ENCODE measurements at regions not wholly inside any gene's neighbourhood (a gene's known extent, or its start where the extent isn't known, plus 50 kb on each side); places are given as distances from the start of the nearest gene placed in this dataset.
"Not testable (repeated sequence)": the region's sequence is repeated elsewhere in the genome, so short reads cannot be mapped to it uniquely, and the experiment has no call there.

- Mint-ChIP-seq H3K4me1 (peaks cover 68% of the 10 kb centered on the region), H3K27ac (peak overlapping the region; percentile 96), H3K36me3 (peaks cover 35% of the 10 kb centered on the region), H3K9me3 (peaks cover 17% of the 10 kb centered on the region), H3K27me3 (no peaks in the 10 kb centered on the region), H3K4me3 (no peak overlapping the region)
- DNase-seq: no peak
Observed at GRCh38 chr3:18713577-18713951, 288.4 kb upstream of the SATB1 start.

- peak overlapping the region; percentile 96 for H3K27ac Mint-ChIP-seq
- DNase-seq: peak; percentile 43
- peak overlapping the region; percentile 59 for H3K4me3 Mint-ChIP-seq
- peaks cover 19% of the 10 kb centered on the region for H3K9me3 Mint-ChIP-seq
- peaks cover 65% of the 10 kb centered on the region for H3K4me1 Mint-ChIP-seq
- peaks cover 33% of the 10 kb centered on the region for H3K36me3 Mint-ChIP-seq
- H3K27me3 Mint-ChIP-seq: no peaks in the 10 kb centered on the region
Observed at GRCh38 chr3:18712713-18713576, 287.8 kb upstream of the SATB1 start.

- peaks cover 22% of the 10 kb centered on the region for H3K36me3 Mint-ChIP-seq
- H3K27ac Mint-ChIP-seq: no peak overlapping the region
- H3K9me3 Mint-ChIP-seq: peaks cover 31% of the 10 kb centered on the region
- H3K27me3 Mint-ChIP-seq: no peaks in the 10 kb centered on the region
- peaks cover 10% of the 10 kb centered on the region for H3K4me1 Mint-ChIP-seq
- no peak for DNase-seq
- no peak overlapping the region for H3K4me3 Mint-ChIP-seq
Observed at GRCh38 chr3:18704326-18704725, 279.2 kb upstream of the SATB1 start.

DNA sequence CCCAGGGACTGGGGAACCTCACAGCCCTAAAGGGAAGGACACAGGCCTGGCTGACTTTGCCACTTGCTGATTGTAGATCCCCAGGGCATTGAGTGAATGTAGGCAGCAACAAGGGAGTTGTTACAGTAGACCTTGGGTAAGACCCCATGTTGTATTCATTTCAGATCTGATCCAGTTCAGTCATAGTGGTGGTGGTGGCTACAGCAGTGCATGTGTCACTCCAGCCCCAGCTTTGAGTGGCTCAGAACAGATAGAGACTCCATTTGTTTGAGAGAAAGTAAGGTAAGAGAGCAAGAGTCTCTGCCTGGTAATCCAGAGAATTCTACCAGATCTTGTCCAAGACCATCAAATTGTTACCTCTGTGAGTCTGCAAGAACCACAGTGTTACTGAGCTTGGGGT lies 278.7 kb upstream of the SATB1 start:
- no peaks in the 10 kb centered on the region for H3K27me3 Mint-ChIP-seq
- no peak overlapping the region for H3K4me3 Mint-ChIP-seq
- peaks cover 10% of the 10 kb centered on the region for H3K4me1 Mint-ChIP-seq
- H3K36me3 Mint-ChIP-seq: peaks cover 22% of the 10 kb centered on the region
- peaks cover 31% of the 10 kb centered on the region for H3K9me3 Mint-ChIP-seq
- no peak for DNase-seq
- H3K27ac Mint-ChIP-seq: no peak overlapping the region

- DNase-seq, H3K4me3 Mint-ChIP-seq, H3K36me3 Mint-ChIP-seq, H3K27ac Mint-ChIP-seq, H3K9me3 Mint-ChIP-seq, H3K4me1 Mint-ChIP-seq, H3K27me3 Mint-ChIP-seq: not testable (repeated sequence)
Observed at GRCh38 chr3:18693588-18694329, 268.6 kb upstream of the SATB1 start.

DNA sequence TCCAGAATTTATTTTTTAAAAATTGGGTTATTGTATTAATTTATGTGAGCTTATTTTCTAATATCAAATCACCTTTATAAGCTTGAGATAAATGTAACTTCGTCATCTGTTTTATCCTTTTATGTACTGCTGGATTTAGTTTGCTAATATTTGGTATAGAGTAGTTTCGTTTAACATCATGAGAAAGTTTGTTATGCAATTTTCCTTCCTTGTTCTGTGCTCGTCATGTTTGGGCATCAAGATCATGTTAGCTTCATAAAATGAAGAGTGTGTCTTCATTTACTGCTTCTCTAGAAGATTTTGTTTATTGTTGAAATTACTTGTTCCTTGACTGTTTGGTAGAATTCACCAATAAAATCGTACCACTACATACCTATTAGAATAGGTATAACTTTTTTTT lies 262.1 kb upstream of the SATB1 start:
- Mint-ChIP-seq H3K4me3 (no peak overlapping the region), H3K9me3 (peaks cover 24% of the 10 kb centered on the region), H3K4me1 (peaks cover 4% of the 10 kb centered on the region), H3K27ac (no peak overlapping the region), H3K36me3 (peaks cover 9% of the 10 kb centered on the region), H3K27me3 (no peaks in the 10 kb centered on the region)
- DNase-seq: no peak

- no peaks in the 10 kb centered on the region for H3K27me3 Mint-ChIP-seq
- no peak overlapping the region for H3K4me3 Mint-ChIP-seq
- H3K9me3 Mint-ChIP-seq: peaks cover 23% of the 10 kb centered on the region
- H3K27ac Mint-ChIP-seq: no peak overlapping the region
- H3K4me1 Mint-ChIP-seq: peaks cover 25% of the 10 kb centered on the region
- DNase-seq: no peak
- H3K36me3 Mint-ChIP-seq: peaks cover 9% of the 10 kb centered on the region
Observed at GRCh38 chr3:18683900-18684299, 258.8 kb upstream of the SATB1 start.

- DNase-seq: no peak
- H3K4me3 Mint-ChIP-seq: no peak overlapping the region
- H3K4me1 Mint-ChIP-seq: peaks cover 42% of the 10 kb centered on the region
- no peak overlapping the region for H3K27ac Mint-ChIP-seq
- H3K36me3 Mint-ChIP-seq: peaks cover 9% of the 10 kb centered on the region
- H3K9me3 Mint-ChIP-seq: peaks cover 21% of the 10 kb centered on the region
- H3K27me3 Mint-ChIP-seq: no peaks in the 10 kb centered on the region
Observed at GRCh38 chr3:18681818-18682345, 256.7 kb upstream of the SATB1 start.

- no peak overlapping the region for H3K27ac Mint-ChIP-seq
- peaks cover 17% of the 10 kb centered on the region for H3K9me3 Mint-ChIP-seq
- H3K4me3 Mint-ChIP-seq: no peak overlapping the region
- H3K36me3 Mint-ChIP-seq: peaks cover 9% of the 10 kb centered on the region
- no peaks in the 10 kb centered on the region for H3K27me3 Mint-ChIP-seq
- DNase-seq: no peak
- H3K4me1 Mint-ChIP-seq: peaks cover 48% of the 10 kb centered on the region
Observed at GRCh38 chr3:18680758-18681157, 255.6 kb upstream of the SATB1 start.

- H3K36me3 Mint-ChIP-seq: peaks cover 8% of the 10 kb centered on the region
- H3K27ac Mint-ChIP-seq: peak overlapping the region; percentile 85
- peak; percentile 18 for DNase-seq
- H3K4me1 Mint-ChIP-seq: peaks cover 55% of the 10 kb centered on the region
- H3K27me3 Mint-ChIP-seq: no peaks in the 10 kb centered on the region
- H3K4me3 Mint-ChIP-seq: peak overlapping the region; percentile 58
- peaks cover 8% of the 10 kb centered on the region for H3K9me3 Mint-ChIP-seq
Observed at GRCh38 chr3:18679238-18679637, 254.1 kb upstream of the SATB1 start.

GRCh38 chr3:18675197-18675596 lies 250.1 kb upstream of the SATB1 start:
- Mint-ChIP-seq H3K36me3 (peaks cover 5% of the 10 kb centered on the region), H3K27ac (no peak overlapping the region), H3K9me3 (no peaks in the 10 kb centered on the region), H3K4me3 (no peak overlapping the region), H3K4me1 (peaks cover 50% of the 10 kb centered on the region), H3K27me3 (no peaks in the 10 kb centered on the region)
- no peak for DNase-seq

GRCh38 chr3:18672561-18672960 lies 247.4 kb upstream of the SATB1 start:
- DNase-seq: no peak
- H3K36me3 Mint-ChIP-seq: peaks cover 2% of the 10 kb centered on the region
- H3K9me3 Mint-ChIP-seq: no peaks in the 10 kb centered on the region
- H3K27me3 Mint-ChIP-seq: no peaks in the 10 kb centered on the region
- H3K27ac Mint-ChIP-seq: no peak overlapping the region
- no peak overlapping the region for H3K4me3 Mint-ChIP-seq
- peaks cover 35% of the 10 kb centered on the region for H3K4me1 Mint-ChIP-seq

DNA sequence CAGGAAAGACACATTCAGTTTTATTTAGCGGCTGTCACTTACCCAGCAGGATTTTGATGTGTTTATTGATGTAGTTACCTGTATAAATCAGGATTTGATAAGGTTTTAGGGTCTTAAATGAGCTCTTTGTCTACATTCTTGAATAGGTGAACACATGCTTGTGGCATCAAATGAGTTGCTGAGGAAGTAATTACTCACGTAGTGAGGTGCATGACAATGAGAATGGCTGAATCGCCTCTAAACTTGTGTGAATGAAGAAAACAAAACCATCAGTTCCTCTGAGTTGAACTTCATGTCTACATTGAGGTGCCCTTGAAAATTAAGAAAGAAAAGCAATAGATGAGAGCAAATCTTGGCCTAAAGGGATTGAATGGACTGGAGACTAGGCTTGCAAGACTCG lies 245.6 kb upstream of the SATB1 start:
- H3K36me3 Mint-ChIP-seq: peaks cover 2% of the 10 kb centered on the region
- no peaks in the 10 kb centered on the region for H3K9me3 Mint-ChIP-seq
- no peaks in the 10 kb centered on the region for H3K27me3 Mint-ChIP-seq
- H3K27ac Mint-ChIP-seq: no peak overlapping the region
- H3K4me3 Mint-ChIP-seq: no peak overlapping the region
- no peak for DNase-seq
- H3K4me1 Mint-ChIP-seq: peaks cover 25% of the 10 kb centered on the region

DNA sequence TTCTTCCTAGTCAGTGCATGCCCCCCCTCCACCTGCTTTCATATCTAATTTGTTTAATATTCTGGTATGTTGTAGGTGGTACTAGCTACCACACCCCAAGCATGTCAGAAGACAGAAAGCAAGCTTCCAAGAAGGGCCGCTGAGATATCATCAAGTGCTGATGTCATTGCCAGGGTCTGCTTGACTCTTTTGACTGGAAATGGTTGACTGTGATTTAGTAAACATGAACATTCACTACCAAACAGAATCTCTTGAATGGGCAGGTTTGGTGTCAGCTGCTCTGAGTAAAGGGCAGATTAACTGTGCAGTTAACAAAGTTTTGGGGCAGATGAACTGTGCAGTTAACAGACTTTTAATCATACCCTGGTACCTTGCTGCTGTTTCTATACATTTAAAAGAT lies 244.2 kb upstream of the SATB1 start:
- no peaks in the 10 kb centered on the region for H3K27me3 Mint-ChIP-seq
- no peaks in the 10 kb centered on the region for H3K9me3 Mint-ChIP-seq
- H3K4me1 Mint-ChIP-seq: peaks cover 17% of the 10 kb centered on the region
- H3K36me3 Mint-ChIP-seq: peaks cover 2% of the 10 kb centered on the region
- no peak overlapping the region for H3K27ac Mint-ChIP-seq
- no peak overlapping the region for H3K4me3 Mint-ChIP-seq
- no peak for DNase-seq

GRCh38 chr3:18667552-18667951 lies 242.4 kb upstream of the SATB1 start:
- no peak for DNase-seq
- no peak overlapping the region for H3K4me3 Mint-ChIP-seq
- no peaks in the 10 kb centered on the region for H3K27me3 Mint-ChIP-seq
- H3K36me3 Mint-ChIP-seq: peaks cover 2% of the 10 kb centered on the region
- peaks cover 15% of the 10 kb centered on the region for H3K4me1 Mint-ChIP-seq
- H3K9me3 Mint-ChIP-seq: no peaks in the 10 kb centered on the region
- H3K27ac Mint-ChIP-seq: no peak overlapping the region

Data from activated naive CD8-positive, alpha-beta T cell treated with anti-CD3 and anti-CD28 coated beads for 36 hours (primary cell).